IPS-NIHi7 (cell line): ENCODE measurements at regions not wholly inside any gene's neighbourhood (a gene's known extent, or its start where the extent isn't known, plus 50 kb on each side); places are given as distances from the start of the nearest gene placed in this dataset.
A peak's percentile ranks its signal among the peaks of the same experiment; 100 is the strongest.

Experiments
- DNase-seq: peaks from one replicate; pipeline ENCODE4 v3.0.0; 2012; ENCODE audit warnings: mixed read lengths; ENCODE audit errors: extremely low spot score

GRCh38 chr11:15770798-15771414 is 585.4 kb downstream of the SOX6 start:
- peak; percentile 78 for DNase-seq

GRCh38 chr11:15772547-15772946 is 583.8 kb downstream of the SOX6 start:
- DNase-seq = no peak

GRCh38 chr11:15772981-15773380 is 583.4 kb downstream of the SOX6 start:
- no peak for DNase-seq

GRCh38 chr11:15773476-15774387 is 582.6 kb downstream of the SOX6 start:
- DNase-seq = no peak

- no peak for DNase-seq
Observed at GRCh38 chr11:15774388-15774939, 581.9 kb downstream of the SOX6 start.

GRCh38 chr11:15775015-15775541 is 581.3 kb downstream of the SOX6 start:
- no peak for DNase-seq

- DNase-seq = no peak
Observed at GRCh38 chr11:15775797-15776196, 580.5 kb downstream of the SOX6 start.

- DNase-seq = no peak
Observed at GRCh38 chr11:15776366-15776765, 580.0 kb downstream of the SOX6 start.

- no peak for DNase-seq
Observed at GRCh38 chr11:15779518-15779917, 576.8 kb downstream of the SOX6 start.

- DNase-seq = no peak
Observed at GRCh38 chr11:15780382-15780781, 576.0 kb downstream of the SOX6 start.

GRCh38 chr11:15780837-15781236 is 575.5 kb downstream of the SOX6 start:
- no peak for DNase-seq

GRCh38 chr11:15783619-15784018 is 572.7 kb downstream of the SOX6 start:
- peak; percentile 41 for DNase-seq

GRCh38 chr11:15793043-15793996 is 563.0 kb downstream of the SOX6 start:
- DNase-seq = no peak

- DNase-seq = no peak
Observed at GRCh38 chr11:15794361-15795150, 561.8 kb downstream of the SOX6 start.

GRCh38 chr11:15795378-15795777 is 561.0 kb downstream of the SOX6 start:
- no peak for DNase-seq

- DNase-seq = no peak
Observed at GRCh38 chr11:15800111-15800800, 556.1 kb downstream of the SOX6 start.

GRCh38 chr11:15801126-15801525 is 555.2 kb downstream of the SOX6 start:
- no peak for DNase-seq

- no peak for DNase-seq
Observed at GRCh38 chr11:15801616-15802015, 554.7 kb downstream of the SOX6 start.

GRCh38 chr11:15805726-15806125 is 550.6 kb downstream of the SOX6 start:
- DNase-seq = no peak

GRCh38 chr11:15806217-15806616 is 550.1 kb downstream of the SOX6 start:
- no peak for DNase-seq
